PC-9 (cell line): ENCODE measurements at regions not wholly inside any gene's neighbourhood (a gene's known extent, or its start where the extent isn't known, plus 50 kb on each side); places are given as distances from the start of the nearest gene placed in this dataset.

Experiments
- BruUV-seq: library from RNA; stranded (reverse); fragments of 400-500 nt; replicated peaks from 2 replicates; lab custom pipeline; 2021; lab: Mats Ljungman, UMichigan
- CTCF ChIA-PET: fragments of 300-600 bp; sonication (Branson Sonifier 250); formaldehyde crosslinking; loops from one replicate; lab custom pipeline; 2022; ENCODE audit warnings: antibody characterized with exemption; lab: Charles Lee
- POLR2A ChIA-PET: fragments of 300-600 bp; sonication (Branson Sonifier 250); formaldehyde crosslinking; loops from one replicate; lab custom pipeline; 2022; ENCODE audit warnings: antibody characterized with exemption; ENCODE audit not compliant: unreplicated experiment; lab: Charles Lee
- DNase-seq, 2 experiments: peaks; one replicate each; pipeline versions ENCODE4 v3.0.0 to v3.0.0-alpha.2; 2015 to 2022; ENCODE audit warnings: mixed read lengths in 1 of 2
- H2AFZ ChIP-seq: fragments of 200-600 bp; sonication (generic); 2 replicates; pipeline ENCODE4 v1.8.1; 2017; ENCODE audit warnings: antibody characterized with exemption
- H3F3A ChIP-seq: fragments of 200-600 bp; sonication (generic); 2 replicates; pipeline ENCODE4 v1.8.1; 2017; ENCODE audit warnings: antibody characterized with exemption, mild to moderate bottlenecking, low read depth; ENCODE audit not compliant: insufficient read depth
- H3K27ac ChIP-seq: fragments of 200-600 bp; sonication (generic); 2 replicates; pipeline ENCODE4 v1.6.1; 2016; ENCODE audit warnings: mixed run types
- H3K27me3 ChIP-seq: fragments of 200-600 bp; sonication (generic); 2 replicates; pipeline ENCODE4 v1.6.1; 2016; ENCODE audit warnings: low read depth, mixed run types; ENCODE audit not compliant: insufficient read depth
- H3K36me3 ChIP-seq: fragments of 200-600 bp; sonication (generic); 2 replicates; pipeline ENCODE4 v1.6.1; 2016; ENCODE audit warnings: low read depth, mixed run types
- H3K4me1 ChIP-seq: fragments of 200-600 bp; sonication (generic); replicated peaks from 2 replicates; pipeline ENCODE4 v1.6.1; 2016; ENCODE audit warnings: mixed run types; ENCODE audit not compliant: insufficient read depth
- H3K4me2 ChIP-seq: fragments of 200-600 bp; sonication (generic); 2 replicates; pipeline ENCODE4 v1.6.1; 2017; ENCODE audit warnings: mixed run types
- H3K4me3 ChIP-seq: fragments of 200-600 bp; sonication (generic); 2 replicates; pipeline ENCODE4 v1.6.1; 2016; ENCODE audit warnings: mixed run types
- H3K79me2 ChIP-seq: fragments of 200-600 bp; sonication (generic); 2 replicates; pipeline ENCODE4 v1.6.1; 2017; ENCODE audit warnings: low read depth, mixed run types
- H3K9me2 ChIP-seq: fragments of 200-600 bp; sonication (generic); 2 replicates; pipeline ENCODE4 v1.8.1; 2017; ENCODE audit warnings: mild to moderate bottlenecking; ENCODE audit not compliant: insufficient read depth
- H3K9me3 ChIP-seq: fragments of 200-600 bp; sonication (generic); 2 replicates; pipeline ENCODE4 v1.8.1; 2016; ENCODE audit warnings: low read depth; ENCODE audit not compliant: insufficient read depth
- H4K20me1 ChIP-seq: fragments of 200-600 bp; sonication (generic); 2 replicates; pipeline ENCODE4 v1.8.1; 2017; ENCODE audit not compliant: insufficient read depth
- CTCF ChIP-seq: fragments of 200-600 bp; sonication (generic); conservative IDR thresholded peaks from 2 replicates; pipeline ENCODE4 v1.6.1; 2017; ENCODE audit warnings: mixed run types, antibody characterized with exemption, mild to moderate bottlenecking, moderate library complexity
- EZH2 ChIP-seq: fragments of 200-600 bp; sonication (generic); IDR thresholded peaks from 2 replicates; pipeline ENCODE4 v1.8.0; 2017; ENCODE audit warnings: antibody characterized with exemption, low read depth
- intact Hi-C: fragments of 100-400 bp; cut with micrococcal nuclease; formaldehyde crosslinking; loops from one replicate; pipeline ENCODE4 v1.10.0; 2022; ENCODE audit not compliant: unreplicated experiment

GRCh38 chr11:91967026-91967690 lies 257.5 kb upstream of the FAT3 start:
- H3K36me3 ChIP-seq = no peaks in the 10 kb centered on the region
- no peaks in the 10 kb centered on the region; the same call in 1 of the 2 replicates for H3K9me2 ChIP-seq
- no peaks in the 10 kb centered on the region for H3K27me3 ChIP-seq
- no peaks in the 10 kb centered on the region for H3K4me1 ChIP-seq
- no peak overlapping the region for H3K4me2 ChIP-seq
- ChIA-PET POLR2A (no interaction called here), CTCF (no interaction called here)
- DNase-seq = no peak
- no peak overlapping the region for H2AFZ ChIP-seq
- no peak overlapping the region for H3K4me3 ChIP-seq
- TF ChIP-seq CTCF (no peak), EZH2 (no peak)
- H3F3A ChIP-seq = no peaks in the 10 kb centered on the region
- no peaks in the 10 kb centered on the region for H4K20me1 ChIP-seq
- no peak overlapping the region for H3K27ac ChIP-seq
- H3K9me3 ChIP-seq = no peaks in the 10 kb centered on the region
- no TSS peak for BruUV-seq
- H3K79me2 ChIP-seq = no peaks in the 10 kb centered on the region
- intact Hi-C loops = no loop called here

GRCh38 chr11:91966368-91966767 lies 258.2 kb upstream of the FAT3 start:
- DNase-seq = no peak
- Histone ChIP-seq H3K9me3 (no peaks in the 10 kb centered on the region), H3K4me2 (no peak overlapping the region), H3K36me3 (no peaks in the 10 kb centered on the region), H3K27me3 (no peaks in the 10 kb centered on the region), H3K9me2 (no peaks in the 10 kb centered on the region; the same call in 1 of the 2 replicates), H2AFZ (no peak overlapping the region), H3F3A (no peaks in the 10 kb centered on the region), H4K20me1 (no peaks in the 10 kb centered on the region), H3K79me2 (no peaks in the 10 kb centered on the region), H3K4me3 (no peak overlapping the region), H3K27ac (no peak overlapping the region), H3K4me1 (no peaks in the 10 kb centered on the region)
- no peak for TF ChIP-seq EZH2
- no peak for TF ChIP-seq CTCF
- POLR2A ChIA-PET = no interaction called here
- BruUV-seq = no TSS peak
- intact Hi-C loops = no loop called here
- CTCF ChIA-PET = no interaction called here

- TF ChIP-seq CTCF = no peak
- no peak for TF ChIP-seq EZH2
- no peak for DNase-seq
- H3K9me3 ChIP-seq = no peaks in the 10 kb centered on the region
- no peaks in the 10 kb centered on the region for H3F3A ChIP-seq
- H4K20me1 ChIP-seq = no peaks in the 10 kb centered on the region
- no peak overlapping the region for H3K4me3 ChIP-seq
- H3K36me3 ChIP-seq = no peaks in the 10 kb centered on the region
- no peak overlapping the region for H2AFZ ChIP-seq
- no peaks in the 10 kb centered on the region for H3K27me3 ChIP-seq
- POLR2A ChIA-PET = no interaction called here
- H3K9me2 ChIP-seq = no peaks in the 10 kb centered on the region; the same call in 1 of the 2 replicates
- CTCF ChIA-PET = no interaction called here
- no peak overlapping the region for H3K4me2 ChIP-seq
- no peak overlapping the region for H3K27ac ChIP-seq
- no peaks in the 10 kb centered on the region for H3K79me2 ChIP-seq
- H3K4me1 ChIP-seq = no peaks in the 10 kb centered on the region
- intact Hi-C loops = no loop called here
- no TSS peak for BruUV-seq
Measured at GRCh38 chr11:91960770-91961169, 263.8 kb upstream of the FAT3 start.
